HFFc6 (cell line): ENCODE measurements at regions not wholly inside any gene's neighbourhood (a gene's known extent, or its start where the extent isn't known, plus 50 kb on each side); places are given as distances from the start of the nearest gene placed in this dataset.

ENCODE experiments used
- DNase-seq: peaks from one replicate; pipeline ENCODE4 v3.0.0-alpha.2; 2018
- H3K27ac Mint-ChIP-seq: 2 replicates; pipeline ENCODE4 v1.8.0; 2020; ENCODE audit warnings: mild to moderate bottlenecking, mixed read lengths
- H3K27me3 Mint-ChIP-seq: 2 replicates; pipeline ENCODE4 v1.8.0; 2021; ENCODE audit warnings: mild to moderate bottlenecking, moderate library complexity, mixed read lengths; ENCODE audit not compliant: insufficient read depth
- H3K36me3 Mint-ChIP-seq: 2 replicates; pipeline ENCODE4 v1.8.0; 2021; ENCODE audit warnings: low read depth, mixed read lengths
- H3K4me1 Mint-ChIP-seq: 2 replicates; pipeline ENCODE4 v1.8.0; 2020; ENCODE audit warnings: low read depth, mixed read lengths
- H3K4me3 Mint-ChIP-seq: 2 replicates; pipeline ENCODE4 v1.8.0; 2020; ENCODE audit warnings: mild to moderate bottlenecking, moderate library complexity, mixed read lengths
- H3K9me3 Mint-ChIP-seq: 2 replicates; pipeline ENCODE4 v1.8.0; 2020; ENCODE audit warnings: mild to moderate bottlenecking, mixed read lengths
- TF ChIP-seq, protein P1 (sequence below): fragments of 200-600 bp; sonication (generic); IDR thresholded peaks from 2 replicates; pipeline ENCODE4 v1.5.0; 2021; ENCODE audit warnings: antibody characterized with exemption, mild to moderate bottlenecking

DNA sequence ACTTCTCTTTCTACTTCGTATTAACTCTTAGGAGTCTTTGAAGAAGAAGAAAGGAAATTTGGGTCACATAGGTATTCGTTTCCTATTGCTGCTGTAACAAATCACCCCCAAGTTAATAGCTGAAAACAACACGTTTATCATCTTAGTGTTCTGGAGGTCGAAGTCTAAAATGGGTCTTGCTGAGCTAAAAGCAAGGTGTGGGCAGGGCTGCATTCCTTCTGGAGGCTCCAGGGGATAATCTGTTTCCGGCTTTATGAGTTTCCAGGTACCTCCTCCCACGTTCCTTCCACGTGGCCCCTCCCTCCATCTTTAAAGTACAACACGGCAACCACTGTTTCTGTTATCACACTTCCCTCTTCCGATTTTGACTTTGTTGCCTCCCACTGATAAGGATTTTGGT lies 233.5 kb upstream of the RBBP8 start:
- TF ChIP-seq, protein P1, sequence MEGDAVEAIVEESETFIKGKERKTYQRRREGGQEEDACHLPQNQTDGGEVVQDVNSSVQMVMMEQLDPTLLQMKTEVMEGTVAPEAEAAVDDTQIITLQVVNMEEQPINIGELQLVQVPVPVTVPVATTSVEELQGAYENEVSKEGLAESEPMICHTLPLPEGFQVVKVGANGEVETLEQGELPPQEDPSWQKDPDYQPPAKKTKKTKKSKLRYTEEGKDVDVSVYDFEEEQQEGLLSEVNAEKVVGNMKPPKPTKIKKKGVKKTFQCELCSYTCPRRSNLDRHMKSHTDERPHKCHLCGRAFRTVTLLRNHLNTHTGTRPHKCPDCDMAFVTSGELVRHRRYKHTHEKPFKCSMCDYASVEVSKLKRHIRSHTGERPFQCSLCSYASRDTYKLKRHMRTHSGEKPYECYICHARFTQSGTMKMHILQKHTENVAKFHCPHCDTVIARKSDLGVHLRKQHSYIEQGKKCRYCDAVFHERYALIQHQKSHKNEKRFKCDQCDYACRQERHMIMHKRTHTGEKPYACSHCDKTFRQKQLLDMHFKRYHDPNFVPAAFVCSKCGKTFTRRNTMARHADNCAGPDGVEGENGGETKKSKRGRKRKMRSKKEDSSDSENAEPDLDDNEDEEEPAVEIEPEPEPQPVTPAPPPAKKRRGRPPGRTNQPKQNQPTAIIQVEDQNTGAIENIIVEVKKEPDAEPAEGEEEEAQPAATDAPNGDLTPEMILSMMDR: no peak
- no peaks in the 10 kb centered on the region for H3K36me3 Mint-ChIP-seq
- DNase-seq: no peak
- H3K4me3 Mint-ChIP-seq: no peak overlapping the region
- H3K4me1 Mint-ChIP-seq: peaks cover 19% of the 10 kb centered on the region
- H3K9me3 Mint-ChIP-seq: no peaks in the 10 kb centered on the region
- H3K27ac Mint-ChIP-seq: no peak overlapping the region
- peaks cover 3% of the 10 kb centered on the region for H3K27me3 Mint-ChIP-seq

- Mint-ChIP-seq H3K27ac (no peak overlapping the region), H3K36me3 (no peaks in the 10 kb centered on the region), H3K9me3 (no peaks in the 10 kb centered on the region), H3K4me1 (peaks cover 28% of the 10 kb centered on the region), H3K4me3 (no peak overlapping the region), H3K27me3 (peaks cover 3% of the 10 kb centered on the region)
- DNase-seq: no peak
- TF ChIP-seq, protein P1: no peak
Measured at GRCh38 chr18:22700920-22701319, 232.2 kb upstream of the RBBP8 start.

DNA sequence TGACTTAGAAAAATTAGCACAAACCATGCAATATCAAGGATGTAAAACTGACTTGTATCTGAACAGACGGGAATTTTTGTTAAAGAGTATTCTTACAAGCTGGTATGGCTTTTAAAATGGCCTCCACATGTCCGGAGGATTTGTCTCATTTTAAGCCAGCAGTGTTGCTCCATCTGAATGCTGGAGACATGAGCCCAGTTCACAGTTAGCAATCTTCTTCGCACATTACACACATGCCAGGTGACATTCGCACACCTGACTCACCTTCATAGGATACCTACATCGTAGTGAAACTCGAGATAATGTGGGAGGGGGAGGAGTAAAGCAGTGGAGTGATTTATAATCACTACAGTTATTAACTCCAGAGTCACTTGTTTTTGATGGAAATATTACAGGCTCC lies 231.8 kb upstream of the RBBP8 start:
- H3K4me3 Mint-ChIP-seq: no peak overlapping the region
- H3K27ac Mint-ChIP-seq: no peak overlapping the region
- peaks cover 28% of the 10 kb centered on the region for H3K4me1 Mint-ChIP-seq
- peaks cover 3% of the 10 kb centered on the region for H3K27me3 Mint-ChIP-seq
- no peaks in the 10 kb centered on the region for H3K9me3 Mint-ChIP-seq
- TF ChIP-seq, protein P1: no peak
- no peak for DNase-seq
- H3K36me3 Mint-ChIP-seq: no peaks in the 10 kb centered on the region

GRCh38 chr18:22701795-22702194 lies 231.3 kb upstream of the RBBP8 start:
- DNase-seq: no peak
- Mint-ChIP-seq H3K9me3 (no peaks in the 10 kb centered on the region), H3K27me3 (peaks cover 3% of the 10 kb centered on the region), H3K4me1 (peaks cover 28% of the 10 kb centered on the region), H3K4me3 (no peak overlapping the region), H3K27ac (no peak overlapping the region), H3K36me3 (no peaks in the 10 kb centered on the region)
- TF ChIP-seq, protein P1: no peak

DNA sequence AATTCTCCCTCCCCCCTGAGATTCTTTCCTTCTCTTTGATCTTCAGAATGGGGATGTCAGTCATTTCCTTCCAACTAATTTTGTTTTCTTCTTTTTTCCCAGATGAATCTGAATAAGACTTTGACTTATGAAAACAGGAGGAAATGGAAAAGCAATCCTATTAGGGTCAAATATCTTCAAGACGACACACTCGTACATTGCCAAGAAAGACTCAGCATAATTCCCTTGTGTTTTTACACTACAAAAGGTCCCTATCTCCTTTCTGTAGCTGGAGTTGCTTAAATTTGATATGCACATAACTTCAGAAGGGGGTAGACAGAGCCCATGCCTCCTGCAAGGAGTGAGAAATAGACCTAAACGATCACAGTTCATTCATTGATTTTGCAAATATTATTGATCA lies 230.3 kb upstream of the RBBP8 start:
- TF ChIP-seq, protein P1: no peak
- H3K9me3 Mint-ChIP-seq: no peaks in the 10 kb centered on the region
- no peak overlapping the region for H3K4me3 Mint-ChIP-seq
- H3K27me3 Mint-ChIP-seq: peaks cover 3% of the 10 kb centered on the region
- DNase-seq: no peak
- H3K4me1 Mint-ChIP-seq: peaks cover 28% of the 10 kb centered on the region
- H3K36me3 Mint-ChIP-seq: no peaks in the 10 kb centered on the region
- no peak overlapping the region for H3K27ac Mint-ChIP-seq

DNA sequence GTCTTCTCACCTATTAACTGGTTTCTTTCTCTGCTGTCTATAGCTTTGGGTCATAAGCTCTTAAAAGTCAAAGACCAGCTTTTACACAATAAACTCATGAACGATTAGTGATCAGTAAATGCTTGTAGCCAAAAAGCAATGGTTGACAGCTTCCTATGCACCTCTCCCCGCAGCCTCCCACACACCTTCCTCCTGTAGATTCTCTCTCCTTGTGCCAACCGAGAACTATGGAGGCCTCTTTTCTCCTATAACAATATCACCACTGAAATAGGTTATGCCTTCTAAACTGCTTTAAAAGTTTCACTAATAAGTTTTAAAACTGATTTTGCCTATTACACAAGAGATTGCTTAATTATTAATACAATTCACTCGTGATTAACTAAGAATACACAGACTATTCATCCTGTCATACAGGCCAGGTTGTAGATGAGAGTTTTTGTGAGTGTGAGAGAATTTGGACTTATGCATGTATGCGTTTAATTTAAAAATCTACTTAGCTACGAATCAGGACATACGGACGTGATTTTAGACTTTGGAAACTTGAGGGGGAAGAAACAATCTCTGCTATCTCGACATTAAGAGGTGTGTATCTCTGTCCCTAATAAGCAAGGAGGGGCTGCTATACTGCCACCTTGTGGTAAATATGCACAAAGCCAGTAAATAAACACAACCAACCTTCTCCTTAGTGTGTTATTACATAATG lies 229.1 kb upstream of the RBBP8 start:
- H3K9me3 Mint-ChIP-seq: no peaks in the 10 kb centered on the region
- H3K36me3 Mint-ChIP-seq: no peaks in the 10 kb centered on the region
- TF ChIP-seq, protein P1: peak; percentile 95
- H3K27ac Mint-ChIP-seq: no peak overlapping the region
- DNase-seq: peak; percentile 44
- H3K4me1 Mint-ChIP-seq: peaks cover 28% of the 10 kb centered on the region
- H3K4me3 Mint-ChIP-seq: no peak overlapping the region
- H3K27me3 Mint-ChIP-seq: peaks cover 4% of the 10 kb centered on the region
